GM12873 (cell line): ENCODE measurements at regions not wholly inside any gene's neighbourhood (a gene's known extent, or its start where the extent isn't known, plus 50 kb on each side); places are given as distances from the start of the nearest gene placed in this dataset.

Source experiments
- TF ChIP-seq, protein P1 (sequence below): IDR thresholded peaks from 2 replicates; pipeline ENCODE4 v1.5.1; 2012; ENCODE audit warnings: low read depth, mild to moderate bottlenecking, moderate library complexity, low read length, control low read depth; ENCODE audit not compliant: insufficient read depth; ENCODE audit errors: missing control alignments

DNA sequence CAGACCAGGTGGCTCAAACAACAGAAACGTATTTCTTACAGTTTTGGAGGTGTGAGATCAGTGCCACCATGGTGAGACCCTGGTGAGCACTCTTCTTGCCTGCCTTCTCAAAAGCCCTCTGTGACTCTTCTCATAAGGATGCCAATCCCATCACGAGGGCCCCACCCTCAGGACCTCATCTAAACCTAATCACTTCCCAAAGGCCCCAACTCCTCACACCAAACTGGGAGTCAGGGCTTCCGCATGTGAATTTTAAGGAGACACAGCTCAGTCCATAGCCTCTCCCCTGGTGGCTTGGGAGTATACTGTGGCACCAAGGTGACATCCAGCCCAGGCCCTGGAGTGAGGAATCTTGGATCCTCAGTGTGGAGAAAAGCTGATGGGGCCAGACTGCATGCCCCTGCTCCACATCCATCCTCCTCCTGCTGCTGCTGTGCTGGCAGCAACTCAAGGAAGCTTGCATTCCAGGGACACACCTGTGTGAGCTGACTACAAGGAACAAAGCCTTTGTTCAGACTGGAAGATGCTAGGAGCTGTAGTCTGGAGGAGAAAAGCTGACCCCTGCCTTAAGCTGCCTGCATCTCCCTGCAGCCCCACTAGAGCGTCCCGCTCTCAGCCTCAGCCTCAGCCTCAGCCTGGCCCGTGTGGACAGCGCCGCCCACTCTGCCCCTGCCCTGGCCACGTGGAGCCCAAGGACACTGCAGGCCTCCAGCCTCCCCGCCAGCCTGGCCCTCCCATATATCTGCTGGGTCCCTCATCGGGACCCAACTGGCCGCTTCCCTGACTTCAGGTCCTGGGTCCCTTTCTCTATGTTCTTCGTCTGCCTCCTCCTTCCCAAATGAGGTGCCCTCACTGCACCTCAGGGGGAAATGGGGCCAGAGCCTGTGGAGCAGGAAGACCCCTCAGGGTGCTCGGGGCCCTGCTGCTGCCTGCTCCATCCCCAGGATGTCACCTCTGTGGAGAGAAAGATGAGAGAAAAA, 87.8 kb upstream of the RAB6C start:
- TF ChIP-seq, protein P1, sequence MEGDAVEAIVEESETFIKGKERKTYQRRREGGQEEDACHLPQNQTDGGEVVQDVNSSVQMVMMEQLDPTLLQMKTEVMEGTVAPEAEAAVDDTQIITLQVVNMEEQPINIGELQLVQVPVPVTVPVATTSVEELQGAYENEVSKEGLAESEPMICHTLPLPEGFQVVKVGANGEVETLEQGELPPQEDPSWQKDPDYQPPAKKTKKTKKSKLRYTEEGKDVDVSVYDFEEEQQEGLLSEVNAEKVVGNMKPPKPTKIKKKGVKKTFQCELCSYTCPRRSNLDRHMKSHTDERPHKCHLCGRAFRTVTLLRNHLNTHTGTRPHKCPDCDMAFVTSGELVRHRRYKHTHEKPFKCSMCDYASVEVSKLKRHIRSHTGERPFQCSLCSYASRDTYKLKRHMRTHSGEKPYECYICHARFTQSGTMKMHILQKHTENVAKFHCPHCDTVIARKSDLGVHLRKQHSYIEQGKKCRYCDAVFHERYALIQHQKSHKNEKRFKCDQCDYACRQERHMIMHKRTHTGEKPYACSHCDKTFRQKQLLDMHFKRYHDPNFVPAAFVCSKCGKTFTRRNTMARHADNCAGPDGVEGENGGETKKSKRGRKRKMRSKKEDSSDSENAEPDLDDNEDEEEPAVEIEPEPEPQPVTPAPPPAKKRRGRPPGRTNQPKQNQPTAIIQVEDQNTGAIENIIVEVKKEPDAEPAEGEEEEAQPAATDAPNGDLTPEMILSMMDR = no peak

DNA sequence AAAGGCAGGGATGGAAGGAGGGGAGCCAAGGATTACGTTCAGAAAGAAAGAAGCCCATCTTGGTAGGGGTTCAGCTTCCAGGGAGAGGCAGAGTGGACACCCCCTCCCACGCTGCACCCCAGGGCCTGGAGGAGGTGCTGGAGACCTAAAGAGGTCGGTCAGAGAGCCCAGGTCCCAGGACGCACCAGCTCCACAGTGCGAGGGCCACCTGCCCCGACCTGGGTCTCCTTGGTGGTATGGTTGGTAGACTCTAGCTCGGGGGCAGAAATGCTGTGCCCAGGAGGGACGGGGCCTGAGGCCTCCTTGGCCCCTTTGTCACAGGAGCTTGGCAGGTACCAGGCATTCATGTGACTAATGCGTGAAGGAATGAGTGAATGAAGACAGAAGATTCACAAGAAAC, 87.1 kb upstream of the RAB6C start:
- TF ChIP-seq, protein P1 = no peak

DNA sequence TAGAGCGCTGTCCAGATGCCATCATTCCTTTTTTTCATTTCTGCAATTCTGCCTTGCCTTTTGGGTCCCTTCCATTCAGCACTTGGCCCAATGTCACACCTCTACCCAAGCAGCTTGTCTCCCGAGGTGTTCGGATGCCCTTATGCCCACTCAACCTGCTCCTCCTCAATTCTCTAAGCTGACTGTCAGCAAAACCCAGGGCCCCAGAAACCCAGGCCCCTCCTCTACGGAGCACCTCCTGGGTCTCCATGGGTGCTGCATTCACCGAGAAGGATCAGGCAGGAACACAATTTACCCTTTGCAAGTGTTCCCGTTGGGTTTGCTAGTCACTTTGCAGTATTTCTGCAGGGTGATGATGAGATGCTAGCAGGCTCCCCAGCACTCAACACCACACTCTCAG, 86.7 kb upstream of the RAB6C start:
- TF ChIP-seq, protein P1 = no peak

DNA sequence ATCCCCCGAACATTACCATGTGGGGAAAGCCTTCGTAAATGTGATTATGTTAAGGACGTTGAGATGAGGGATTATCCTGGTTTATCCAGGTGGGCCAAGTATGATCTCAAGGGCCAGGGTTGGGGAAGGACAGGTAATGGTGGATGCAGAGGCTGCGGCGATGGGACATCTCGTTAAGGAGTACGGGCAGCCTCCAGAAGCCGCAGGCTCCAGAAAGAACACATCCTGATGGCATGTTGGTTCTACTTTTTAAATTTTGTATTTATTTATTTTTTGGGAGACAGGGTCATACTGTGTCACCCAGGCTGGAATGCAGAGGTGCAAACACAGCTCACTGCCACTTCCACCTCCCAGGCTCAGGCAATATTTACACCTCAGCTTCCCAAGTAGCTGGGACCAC, 86.2 kb upstream of the RAB6C start:
- TF ChIP-seq, protein P1 = no peak

DNA sequence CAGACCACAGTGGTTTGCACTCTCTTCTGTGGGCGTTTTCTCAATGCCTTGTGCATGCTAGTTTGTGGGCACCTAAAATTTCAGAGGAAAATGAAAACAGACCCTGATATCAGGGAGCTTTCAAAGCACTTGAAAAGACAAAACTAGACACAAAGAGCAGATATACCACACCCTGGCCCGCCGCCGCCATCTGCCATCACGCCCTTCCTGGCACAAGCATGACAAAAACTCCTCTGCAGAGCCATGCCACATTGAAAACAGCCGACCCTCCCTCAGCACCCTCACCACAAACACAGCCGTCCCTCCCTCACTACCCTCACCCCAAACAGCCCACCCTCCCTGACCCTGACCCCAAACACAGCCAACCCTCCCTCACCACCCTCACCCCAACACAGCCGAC, 84.8 kb upstream of the RAB6C start:
- TF ChIP-seq, protein P1 = no peak

DNA sequence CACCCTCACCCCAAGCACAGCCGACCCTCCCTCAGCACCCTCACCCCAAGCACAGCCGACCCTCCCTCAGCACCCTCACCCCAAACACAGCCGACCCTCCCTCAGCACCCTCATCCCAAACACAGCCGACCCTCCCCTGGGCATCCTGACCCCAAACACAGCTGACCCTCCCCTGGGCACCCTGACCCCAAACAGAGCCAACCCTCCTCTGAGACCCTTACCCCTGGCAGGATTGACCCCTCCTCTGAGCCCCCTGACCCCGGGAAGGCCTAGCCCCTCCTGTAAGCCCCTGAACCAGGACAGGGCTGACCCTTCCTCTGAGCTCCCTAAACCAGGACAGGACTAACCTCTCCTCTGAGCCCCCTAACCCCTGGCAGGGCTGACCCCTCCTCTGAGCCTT, 84.4 kb upstream of the RAB6C start:
- TF ChIP-seq, protein P1 = no peak

DNA sequence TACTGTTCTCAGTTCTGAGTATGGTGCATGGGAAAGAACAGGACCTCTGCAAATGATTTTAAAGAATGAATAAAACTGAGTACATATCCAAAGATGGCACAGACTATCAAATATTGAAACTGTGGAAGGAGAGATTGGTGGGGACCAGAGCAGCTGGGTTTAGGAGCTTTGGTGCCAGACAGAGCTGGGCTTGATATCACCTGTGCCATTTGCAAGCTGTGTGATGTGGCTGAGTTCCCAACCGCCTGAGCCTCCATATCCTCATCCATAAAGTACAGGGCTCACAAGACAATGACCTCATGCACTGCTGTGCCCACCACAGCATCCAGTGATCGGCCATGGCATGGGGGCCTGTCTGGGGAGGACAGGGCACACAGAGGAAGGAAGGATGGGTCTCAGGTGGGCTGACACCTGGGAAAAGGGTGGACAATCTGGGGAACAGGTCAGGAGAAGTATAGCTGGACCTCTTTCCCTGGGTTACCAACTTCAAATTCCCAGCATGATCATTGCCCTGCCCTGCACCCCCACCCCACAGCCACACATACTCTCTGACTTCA, 83.9 kb upstream of the RAB6C start:
- TF ChIP-seq, protein P1 = no peak
